ENCODE measurements at regions not wholly inside any gene's neighbourhood (a gene's known extent, or its start where the extent isn't known, plus 50 kb on each side); places are given as distances from the start of the nearest gene placed in this dataset.

DNA sequence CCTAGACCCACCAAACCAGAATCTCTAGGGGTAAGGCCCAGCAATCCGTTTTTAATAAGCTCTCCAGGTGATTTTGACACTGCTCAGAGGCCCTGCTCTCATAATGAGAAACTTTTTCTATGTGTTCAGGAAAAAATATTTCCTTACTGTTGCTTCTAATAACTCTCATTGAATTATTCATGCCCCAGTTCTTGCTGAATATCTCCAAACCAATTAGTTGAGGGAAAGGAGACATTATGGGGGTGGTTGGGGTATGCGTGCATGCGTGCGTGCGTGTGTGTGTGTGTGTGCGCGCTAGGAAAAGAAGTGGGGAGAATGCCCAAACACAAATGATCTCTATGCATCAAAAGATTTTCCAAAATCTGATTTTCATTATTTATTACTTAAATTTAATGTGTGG lies 411.4 kb downstream of the PIK3R1 start:
- TF ChIP-seq ZC3H10 (CRISPR knock-in tag; IDR thresholded peaks at IDR 0.05) (no peak), GLIS3 (CRISPR knock-in tag; IDR thresholded peaks at IDR 0.05) (no peak), ARNTL (CRISPR knock-in tag; IDR thresholded peaks at IDR 0.05; ENCODE audit: borderline replicate concordance, low read depth) (no peak), ZNF565 (CRISPR knock-in tag; conservative IDR thresholded peaks at IDR 0.05; ENCODE audit: low read depth) (no peak), PPARA (CRISPR knock-in tag; IDR thresholded peaks at IDR 0.05; ENCODE audit: borderline replicate concordance) (no peak), OSR1 (CRISPR knock-in tag; IDR thresholded peaks at IDR 0.05) (no peak), CSDC2 (CRISPR knock-in tag; IDR thresholded peaks at IDR 0.05) (no peak), RARB (CRISPR knock-in tag; IDR thresholded peaks at IDR 0.05) (no peak)
- TF ChIP-seq, protein P1, sequence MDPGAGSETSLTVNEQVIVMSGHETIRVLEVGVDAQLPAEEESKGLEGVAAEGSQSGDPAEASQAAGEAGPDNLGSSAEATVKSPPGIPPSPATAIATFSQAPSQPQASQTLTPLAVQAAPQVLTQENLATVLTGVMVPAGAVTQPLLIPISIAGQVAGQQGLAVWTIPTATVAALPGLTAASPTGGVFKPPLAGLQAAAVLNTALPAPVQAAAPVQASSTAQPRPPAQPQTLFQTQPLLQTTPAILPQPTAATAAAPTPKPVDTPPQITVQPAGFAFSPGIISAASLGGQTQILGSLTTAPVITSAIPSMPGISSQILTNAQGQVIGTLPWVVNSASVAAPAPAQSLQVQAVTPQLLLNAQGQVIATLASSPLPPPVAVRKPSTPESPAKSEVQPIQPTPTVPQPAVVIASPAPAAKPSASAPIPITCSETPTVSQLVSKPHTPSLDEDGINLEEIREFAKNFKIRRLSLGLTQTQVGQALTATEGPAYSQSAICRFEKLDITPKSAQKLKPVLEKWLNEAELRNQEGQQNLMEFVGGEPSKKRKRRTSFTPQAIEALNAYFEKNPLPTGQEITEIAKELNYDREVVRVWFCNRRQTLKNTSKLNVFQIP (CRISPR knock-in tag; IDR thresholded peaks at IDR 0.05; ENCODE audit: borderline replicate concordance, low read depth) = no peak
- TF ChIP-seq, protein P2, sequence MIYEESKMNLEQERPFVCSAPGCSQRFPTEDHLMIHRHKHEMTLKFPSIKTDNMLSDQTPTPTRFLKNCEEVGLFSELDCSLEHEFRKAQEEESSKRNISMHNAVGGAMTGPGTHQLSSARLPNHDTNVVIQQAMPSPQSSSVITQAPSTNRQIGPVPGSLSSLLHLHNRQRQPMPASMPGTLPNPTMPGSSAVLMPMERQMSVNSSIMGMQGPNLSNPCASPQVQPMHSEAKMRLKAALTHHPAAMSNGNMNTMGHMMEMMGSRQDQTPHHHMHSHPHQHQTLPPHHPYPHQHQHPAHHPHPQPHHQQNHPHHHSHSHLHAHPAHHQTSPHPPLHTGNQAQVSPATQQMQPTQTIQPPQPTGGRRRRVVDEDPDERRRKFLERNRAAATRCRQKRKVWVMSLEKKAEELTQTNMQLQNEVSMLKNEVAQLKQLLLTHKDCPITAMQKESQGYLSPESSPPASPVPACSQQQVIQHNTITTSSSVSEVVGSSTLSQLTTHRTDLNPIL (CRISPR knock-in tag; IDR thresholded peaks at IDR 0.05; ENCODE audit: low read depth) = no peak

Data from SK-N-SH treated with all-trans-retinoic acid at 6 μM for 48 hours (cell line).